Uterus (tissue), 2 donors: ENCODE measurements at regions not wholly inside any gene's neighbourhood (a gene's known extent, or its start where the extent isn't known, plus 50 kb on each side); places are given as distances from the start of the nearest gene placed in this dataset.

Experiments
- CTCF ChIP-seq, 4 experiments: fragments of 200-600 bp in 2 of 4; fragments of 450-650 bp in 2 of 4; sonication (generic) in 2 of 4; IDR thresholded peaks; one replicate each; pipeline ENCODE4 v1.5.1; 2016 to 2019; ENCODE audit warnings: antibody characterized with exemption in 4 of 4, mild to moderate bottlenecking in 2 of 4, moderate library complexity in 1 of 4
- POLR2A ChIP-seq, 2 donors: fragments of 450-650 bp; IDR thresholded peaks; one replicate each; pipeline ENCODE4 v1.6.1; 2016; ENCODE audit warnings: antibody characterized with exemption in 2 of 2, mild to moderate bottlenecking in 1 of 2, moderate library complexity in 1 of 2

DNA sequence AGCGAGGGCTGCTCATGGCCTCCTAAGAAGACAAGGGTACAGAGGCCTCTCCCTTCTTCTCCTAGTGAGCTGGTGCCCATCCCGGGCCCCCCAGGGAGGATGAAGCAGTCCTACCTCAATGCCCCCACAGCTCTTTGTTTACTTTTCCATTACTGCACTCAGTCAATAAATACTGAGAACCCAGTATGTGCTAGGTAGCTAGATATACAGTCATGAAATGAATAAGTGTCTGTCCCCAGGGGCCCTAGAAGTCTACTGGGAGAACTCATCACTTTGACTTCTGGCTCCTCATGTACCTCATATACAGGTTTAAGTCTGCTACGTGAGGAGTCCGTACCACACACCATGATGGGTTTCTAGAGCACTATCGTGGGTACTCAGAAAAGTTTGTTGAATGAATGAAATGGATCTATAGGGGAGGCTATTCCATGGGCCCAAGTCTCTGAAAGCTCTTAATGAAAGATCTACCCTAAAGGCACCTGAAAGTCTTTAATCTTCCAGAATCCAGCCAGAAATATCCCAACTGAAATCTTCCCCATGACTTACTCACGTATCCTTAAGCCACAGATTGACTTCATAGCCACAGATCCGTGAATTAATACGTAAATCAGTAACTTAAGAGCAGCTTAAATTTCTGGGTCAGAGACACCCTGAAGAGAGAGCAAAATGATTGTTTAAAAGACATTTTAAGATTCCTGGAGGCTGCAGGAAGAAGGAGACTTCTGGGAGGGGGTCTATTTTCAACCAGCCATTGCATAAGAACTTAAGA, 51.6 kb upstream of the POMP start:
- TF ChIP-seq CTCF (IDR thresholded peaks at IDR 0.05) (no peak), POLR2A (IDR thresholded peaks at IDR 0.05) (no peak)
